ENCODE measurements at regions not wholly inside any gene's neighbourhood (a gene's known extent, or its start where the extent isn't known, plus 50 kb on each side); places are given as distances from the start of the nearest gene placed in this dataset.

DNA sequence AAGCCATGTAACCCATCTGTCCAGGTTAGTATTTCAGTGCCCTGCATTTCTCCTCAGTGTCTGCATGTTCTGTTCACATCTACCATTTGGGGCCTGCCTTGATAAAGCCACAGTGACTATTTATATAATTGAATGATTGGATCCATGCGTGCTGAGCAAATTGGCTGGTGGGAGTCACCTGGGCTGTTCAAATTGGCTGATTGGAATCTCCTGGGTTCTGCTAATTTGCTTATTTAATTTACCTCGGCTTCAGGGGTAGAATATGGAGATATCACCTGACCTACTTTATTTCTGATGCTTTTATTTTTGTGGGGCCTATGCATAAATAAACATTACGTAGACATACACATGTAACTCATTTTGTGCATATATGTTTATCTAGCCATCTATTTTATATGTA, 167.7 kb downstream of the ZNF486 start:
- Histone ChIP-seq H3K27me3 (ENCODE audit: insufficient read depth, low read depth) (no peaks in the 10 kb centered on the region), H4K20me1 (ENCODE audit: insufficient read depth) (no peaks in the 10 kb centered on the region), H3K4me3 (no peak overlapping the region), H3K9me3 (ENCODE audit: insufficient read depth, low read depth) (peaks cover 14% of the 10 kb centered on the region), H3K4me2 (no peak overlapping the region), H3K4me1 (replicated peaks; ENCODE audit: insufficient read depth) (no peaks in the 10 kb centered on the region), H3K36me3 (ENCODE audit: low read depth) (no peaks in the 10 kb centered on the region), H3F3A (ENCODE audit: insufficient read depth, low read depth) (no peaks in the 10 kb centered on the region), H3K79me2 (ENCODE audit: low read depth) (no peaks in the 10 kb centered on the region), H2AFZ (no peak overlapping the region), H3K9me2 (ENCODE audit: insufficient read depth) (no peaks in the 10 kb centered on the region; the same call in 1 of the 2 replicates), H3K27ac (no peak overlapping the region)
- BruUV-seq (replicated peaks): no TSS peak
- intact Hi-C loops (cut with micrococcal nuclease; ENCODE audit: unreplicated experiment): no loop called here
- TF ChIP-seq, protein P1, sequence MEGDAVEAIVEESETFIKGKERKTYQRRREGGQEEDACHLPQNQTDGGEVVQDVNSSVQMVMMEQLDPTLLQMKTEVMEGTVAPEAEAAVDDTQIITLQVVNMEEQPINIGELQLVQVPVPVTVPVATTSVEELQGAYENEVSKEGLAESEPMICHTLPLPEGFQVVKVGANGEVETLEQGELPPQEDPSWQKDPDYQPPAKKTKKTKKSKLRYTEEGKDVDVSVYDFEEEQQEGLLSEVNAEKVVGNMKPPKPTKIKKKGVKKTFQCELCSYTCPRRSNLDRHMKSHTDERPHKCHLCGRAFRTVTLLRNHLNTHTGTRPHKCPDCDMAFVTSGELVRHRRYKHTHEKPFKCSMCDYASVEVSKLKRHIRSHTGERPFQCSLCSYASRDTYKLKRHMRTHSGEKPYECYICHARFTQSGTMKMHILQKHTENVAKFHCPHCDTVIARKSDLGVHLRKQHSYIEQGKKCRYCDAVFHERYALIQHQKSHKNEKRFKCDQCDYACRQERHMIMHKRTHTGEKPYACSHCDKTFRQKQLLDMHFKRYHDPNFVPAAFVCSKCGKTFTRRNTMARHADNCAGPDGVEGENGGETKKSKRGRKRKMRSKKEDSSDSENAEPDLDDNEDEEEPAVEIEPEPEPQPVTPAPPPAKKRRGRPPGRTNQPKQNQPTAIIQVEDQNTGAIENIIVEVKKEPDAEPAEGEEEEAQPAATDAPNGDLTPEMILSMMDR (conservative IDR thresholded peaks at IDR 0.05): no peak
- TF ChIP-seq EZH2 (IDR thresholded peaks at IDR 0.05; ENCODE audit: low read depth): no peak
- CTCF ChIA-PET: no interaction called here
- no peak for DNase-seq
- POLR2A ChIA-PET (ENCODE audit: unreplicated experiment): interaction anchor here (0.5 kb wide), 1 partner anchor 1771 kb away, joined by 5 read pairs; no protein-coding TSS in a partner anchor

GRCh38 chr19:20333508-20333907, 166.5 kb downstream of the ZNF486 start:
- Histone ChIP-seq H2AFZ (no peak overlapping the region), H3K9me2 (ENCODE audit: insufficient read depth) (no peaks in the 10 kb centered on the region; the same call in 1 of the 2 replicates), H3K4me2 (no peak overlapping the region), H3K36me3 (ENCODE audit: low read depth) (no peaks in the 10 kb centered on the region), H4K20me1 (ENCODE audit: insufficient read depth) (no peaks in the 10 kb centered on the region), H3K79me2 (ENCODE audit: low read depth) (no peaks in the 10 kb centered on the region), H3K4me1 (replicated peaks; ENCODE audit: insufficient read depth) (no peaks in the 10 kb centered on the region), H3K27ac (no peak overlapping the region), H3F3A (ENCODE audit: insufficient read depth, low read depth) (no peaks in the 10 kb centered on the region), H3K4me3 (no peak overlapping the region), H3K27me3 (ENCODE audit: insufficient read depth, low read depth) (no peaks in the 10 kb centered on the region), H3K9me3 (ENCODE audit: insufficient read depth, low read depth) (peaks cover 10% of the 10 kb centered on the region; the same call in 1 of the 2 replicates)
- intact Hi-C loops (cut with micrococcal nuclease; ENCODE audit: unreplicated experiment): no loop called here
- no TSS peak for BruUV-seq (replicated peaks)
- DNase-seq: no peak
- CTCF ChIA-PET: no interaction called here
- TF ChIP-seq, protein P1 (conservative IDR thresholded peaks at IDR 0.05): no peak
- TF ChIP-seq EZH2 (IDR thresholded peaks at IDR 0.05; ENCODE audit: low read depth): no peak
- POLR2A ChIA-PET (ENCODE audit: unreplicated experiment): no interaction called here

GRCh38 chr19:20325151-20325550, 158.1 kb downstream of the ZNF486 start:
- Histone ChIP-seq H2AFZ (no peak overlapping the region), H3K4me3 (no peak overlapping the region), H3K4me2 (no peak overlapping the region), H3K4me1 (replicated peaks; ENCODE audit: insufficient read depth) (no peaks in the 10 kb centered on the region), H3K27ac (no peak overlapping the region), H3K36me3 (ENCODE audit: low read depth) (no peaks in the 10 kb centered on the region), H3K9me3 (ENCODE audit: insufficient read depth, low read depth) (no peaks in the 10 kb centered on the region), H3F3A (ENCODE audit: insufficient read depth, low read depth) (no peaks in the 10 kb centered on the region), H3K9me2 (ENCODE audit: insufficient read depth) (no peaks in the 10 kb centered on the region), H4K20me1 (ENCODE audit: insufficient read depth) (no peaks in the 10 kb centered on the region), H3K27me3 (ENCODE audit: insufficient read depth, low read depth) (no peaks in the 10 kb centered on the region), H3K79me2 (ENCODE audit: low read depth) (no peaks in the 10 kb centered on the region)
- no TSS peak for BruUV-seq (replicated peaks)
- intact Hi-C loops (cut with micrococcal nuclease; ENCODE audit: unreplicated experiment): no loop called here
- no peak for DNase-seq
- TF ChIP-seq EZH2 (IDR thresholded peaks at IDR 0.05; ENCODE audit: low read depth): no peak
- TF ChIP-seq, protein P1 (conservative IDR thresholded peaks at IDR 0.05): no peak
- ChIA-PET POLR2A (ENCODE audit: unreplicated experiment) (no interaction called here), CTCF (no interaction called here)

All from PC-9 (cell line).